Upper lobe of left lung (tissue), 4 donors: ENCODE measurements at regions not wholly inside any gene's neighbourhood (a gene's known extent, or its start where the extent isn't known, plus 50 kb on each side); places are given as distances from the start of the nearest gene placed in this dataset.

ENCODE experiments used
- POLR2A ChIP-seq, 4 donors: fragments of 450-650 bp; IDR thresholded peaks; one replicate each; pipeline ENCODE4 v1.5.1; 2016 to 2017; ENCODE audit warnings: antibody characterized with exemption in 4 of 4, mild to moderate bottlenecking in 2 of 4
- TF ChIP-seq, protein P1 (sequence below), 6 experiments: fragments of 450-650 bp in 4 of 6; fragments of 200-600 bp in 2 of 6; sonication (generic) in 2 of 6; IDR thresholded peaks; one replicate each; pipeline ENCODE4 v1.5.1; 2016 to 2019; ENCODE audit warnings: antibody characterized with exemption in 6 of 6

GRCh38 chr2:14928056-14928455 lies 295.5 kb downstream of the LRATD1 start:
- TF ChIP-seq POLR2A (IDR thresholded peaks at IDR 0.05), result no peak
- TF ChIP-seq, protein P1, sequence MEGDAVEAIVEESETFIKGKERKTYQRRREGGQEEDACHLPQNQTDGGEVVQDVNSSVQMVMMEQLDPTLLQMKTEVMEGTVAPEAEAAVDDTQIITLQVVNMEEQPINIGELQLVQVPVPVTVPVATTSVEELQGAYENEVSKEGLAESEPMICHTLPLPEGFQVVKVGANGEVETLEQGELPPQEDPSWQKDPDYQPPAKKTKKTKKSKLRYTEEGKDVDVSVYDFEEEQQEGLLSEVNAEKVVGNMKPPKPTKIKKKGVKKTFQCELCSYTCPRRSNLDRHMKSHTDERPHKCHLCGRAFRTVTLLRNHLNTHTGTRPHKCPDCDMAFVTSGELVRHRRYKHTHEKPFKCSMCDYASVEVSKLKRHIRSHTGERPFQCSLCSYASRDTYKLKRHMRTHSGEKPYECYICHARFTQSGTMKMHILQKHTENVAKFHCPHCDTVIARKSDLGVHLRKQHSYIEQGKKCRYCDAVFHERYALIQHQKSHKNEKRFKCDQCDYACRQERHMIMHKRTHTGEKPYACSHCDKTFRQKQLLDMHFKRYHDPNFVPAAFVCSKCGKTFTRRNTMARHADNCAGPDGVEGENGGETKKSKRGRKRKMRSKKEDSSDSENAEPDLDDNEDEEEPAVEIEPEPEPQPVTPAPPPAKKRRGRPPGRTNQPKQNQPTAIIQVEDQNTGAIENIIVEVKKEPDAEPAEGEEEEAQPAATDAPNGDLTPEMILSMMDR (IDR thresholded peaks at IDR 0.05), result no peak
